HG03442 (cell line): ENCODE measurements at regions not wholly inside any gene's neighbourhood (a gene's known extent, or its start where the extent isn't known, plus 50 kb on each side); places are given as distances from the start of the nearest gene placed in this dataset.

Experiments used
- ATAC-seq: cut with Tn5 transposase; IDR thresholded peaks from one replicate; pipeline ENCODE4 v1.9.1; 2021; ENCODE audit warnings: mild to moderate bottlenecking, moderate library complexity; ENCODE audit not compliant: unreplicated experiment

- ATAC-seq = no peak
Measured at GRCh38 chr14:83470466-83470865, 1936.8 kb upstream of the SEL1L start.

GRCh38 chr14:83470959-83471695 lies 1937.5 kb upstream of the SEL1L start:
- ATAC-seq = no peak

- ATAC-seq = no peak
Measured at GRCh38 chr14:83473416-83474235, 1940.0 kb upstream of the SEL1L start.

- no peak for ATAC-seq
Measured at GRCh38 chr14:83478741-83479140, 1945.1 kb upstream of the SEL1L start.

- ATAC-seq = no peak
Measured at GRCh38 chr14:83483063-83483462, 1949.4 kb upstream of the SEL1L start.

- ATAC-seq = no peak
Measured at GRCh38 chr14:83485591-83485990, 1951.9 kb upstream of the SEL1L start.

GRCh38 chr14:83491091-83491490 lies 1957.4 kb upstream of the SEL1L start:
- ATAC-seq = no peak

- no peak for ATAC-seq
Measured at GRCh38 chr14:83520837-83521236, 1987.2 kb upstream of the SEL1L start.

- ATAC-seq = no peak
Measured at GRCh38 chr14:83529531-83529930, 1995.9 kb upstream of the SEL1L start.

- ATAC-seq = no peak
Measured at GRCh38 chr14:83533734-83534133, 1996.2 kb upstream of the FLRT2 start.

- no peak for ATAC-seq
Measured at GRCh38 chr14:83534995-83535394, 1994.9 kb upstream of the FLRT2 start.

- ATAC-seq = no peak
Measured at GRCh38 chr14:83535444-83535843, 1994.5 kb upstream of the FLRT2 start.

- no peak for ATAC-seq
Measured at GRCh38 chr14:83541147-83541546, 1988.8 kb upstream of the FLRT2 start.

- ATAC-seq = no peak
Measured at GRCh38 chr14:83548061-83548839, 1981.7 kb upstream of the FLRT2 start.

- ATAC-seq = no peak
Measured at GRCh38 chr14:83556065-83556464, 1973.9 kb upstream of the FLRT2 start.

- no peak for ATAC-seq
Measured at GRCh38 chr14:83556746-83557453, 1973.0 kb upstream of the FLRT2 start.

GRCh38 chr14:83558946-83559345 lies 1971.0 kb upstream of the FLRT2 start:
- no peak for ATAC-seq

GRCh38 chr14:83559721-83560120 lies 1970.2 kb upstream of the FLRT2 start:
- no peak for ATAC-seq

GRCh38 chr14:83561261-83561660 lies 1968.7 kb upstream of the FLRT2 start:
- no peak for ATAC-seq

GRCh38 chr14:83566567-83566966 lies 1963.4 kb upstream of the FLRT2 start:
- no peak for ATAC-seq

- no peak for ATAC-seq
Measured at GRCh38 chr14:83568141-83568540, 1961.8 kb upstream of the FLRT2 start.
